Fibroblast of villous mesenchyme (primary cell): ENCODE measurements at regions not wholly inside any gene's neighbourhood (a gene's known extent, or its start where the extent isn't known, plus 50 kb on each side); places are given as distances from the start of the nearest gene placed in this dataset.
A peak's percentile ranks its signal among the peaks of the same experiment; 100 is the strongest.

Source experiments
- DNase-seq: peaks from one replicate; pipeline ENCODE4 v3.0.0-alpha.2; 2010; ENCODE audit warnings: low read depth
- H3K4me3 ChIP-seq: 2 replicates; pipeline ENCODE4 v1.5.1; 2011; ENCODE audit warnings: low read depth, mild to moderate bottlenecking, low read length
- TF ChIP-seq, protein P1 (sequence below): IDR thresholded peaks from 2 replicates; pipeline ENCODE4 v1.5.1; 2012; ENCODE audit warnings: low read depth, mild to moderate bottlenecking, low read length; ENCODE audit not compliant: insufficient read depth

- TF ChIP-seq, protein P1, sequence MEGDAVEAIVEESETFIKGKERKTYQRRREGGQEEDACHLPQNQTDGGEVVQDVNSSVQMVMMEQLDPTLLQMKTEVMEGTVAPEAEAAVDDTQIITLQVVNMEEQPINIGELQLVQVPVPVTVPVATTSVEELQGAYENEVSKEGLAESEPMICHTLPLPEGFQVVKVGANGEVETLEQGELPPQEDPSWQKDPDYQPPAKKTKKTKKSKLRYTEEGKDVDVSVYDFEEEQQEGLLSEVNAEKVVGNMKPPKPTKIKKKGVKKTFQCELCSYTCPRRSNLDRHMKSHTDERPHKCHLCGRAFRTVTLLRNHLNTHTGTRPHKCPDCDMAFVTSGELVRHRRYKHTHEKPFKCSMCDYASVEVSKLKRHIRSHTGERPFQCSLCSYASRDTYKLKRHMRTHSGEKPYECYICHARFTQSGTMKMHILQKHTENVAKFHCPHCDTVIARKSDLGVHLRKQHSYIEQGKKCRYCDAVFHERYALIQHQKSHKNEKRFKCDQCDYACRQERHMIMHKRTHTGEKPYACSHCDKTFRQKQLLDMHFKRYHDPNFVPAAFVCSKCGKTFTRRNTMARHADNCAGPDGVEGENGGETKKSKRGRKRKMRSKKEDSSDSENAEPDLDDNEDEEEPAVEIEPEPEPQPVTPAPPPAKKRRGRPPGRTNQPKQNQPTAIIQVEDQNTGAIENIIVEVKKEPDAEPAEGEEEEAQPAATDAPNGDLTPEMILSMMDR = no peak
- no peak overlapping the region for H3K4me3 ChIP-seq
- no peak for DNase-seq
Observed at GRCh38 chr21:17428484-17428869, 84.4 kb upstream of the CXADR start.

DNA sequence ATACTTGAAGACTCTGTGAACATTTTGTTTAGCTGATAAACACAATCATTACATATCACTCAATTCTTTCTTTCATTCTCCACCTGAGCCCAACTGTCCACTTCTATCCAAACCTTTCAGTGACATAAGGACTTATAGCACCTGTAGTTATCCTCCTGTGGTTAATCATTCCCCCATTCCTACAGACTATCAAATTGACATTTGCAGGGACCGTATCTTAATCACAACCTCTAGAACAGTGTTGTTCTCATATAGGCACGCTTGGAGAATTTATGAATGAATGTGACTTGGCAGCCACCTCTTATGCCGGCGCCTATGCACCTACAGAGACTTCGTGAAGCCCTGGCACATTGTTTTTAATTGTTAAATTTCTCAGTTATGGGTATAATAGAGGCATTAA is 83.9 kb upstream of the CXADR start:
- no peak for DNase-seq
- no peak overlapping the region for H3K4me3 ChIP-seq

DNA sequence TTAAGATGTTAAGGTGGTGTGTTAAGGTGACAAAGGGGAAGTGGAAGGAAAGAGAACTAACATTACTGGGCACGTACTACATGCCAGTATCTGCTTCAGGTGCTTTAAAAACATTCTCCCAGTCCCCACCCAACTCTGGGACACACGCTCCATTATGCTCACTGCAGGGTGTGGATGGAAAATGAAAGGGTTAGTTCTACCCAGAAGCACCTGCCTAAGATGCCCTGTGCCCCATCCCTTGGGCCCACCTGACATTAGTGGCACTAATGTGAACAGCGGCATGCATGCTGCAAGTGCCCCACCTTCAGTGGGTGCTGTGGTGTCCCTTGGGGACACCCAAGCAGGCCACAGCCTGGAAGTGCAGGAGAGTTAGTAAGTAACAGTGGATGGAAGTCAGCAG is 82.9 kb upstream of the CXADR start:
- no peak overlapping the region for H3K4me3 ChIP-seq
- TF ChIP-seq, protein P1 = no peak
- DNase-seq = no peak

More for the DNA sequence above, 83.9 kb upstream of the CXADR start:
- TF ChIP-seq, protein P1 = no peak

- no peak for DNase-seq
- H3K4me3 ChIP-seq = no peak overlapping the region
- TF ChIP-seq, protein P1 = no peak
Observed at GRCh38 chr21:17432732-17433057, 80.1 kb upstream of the CXADR start.

DNA sequence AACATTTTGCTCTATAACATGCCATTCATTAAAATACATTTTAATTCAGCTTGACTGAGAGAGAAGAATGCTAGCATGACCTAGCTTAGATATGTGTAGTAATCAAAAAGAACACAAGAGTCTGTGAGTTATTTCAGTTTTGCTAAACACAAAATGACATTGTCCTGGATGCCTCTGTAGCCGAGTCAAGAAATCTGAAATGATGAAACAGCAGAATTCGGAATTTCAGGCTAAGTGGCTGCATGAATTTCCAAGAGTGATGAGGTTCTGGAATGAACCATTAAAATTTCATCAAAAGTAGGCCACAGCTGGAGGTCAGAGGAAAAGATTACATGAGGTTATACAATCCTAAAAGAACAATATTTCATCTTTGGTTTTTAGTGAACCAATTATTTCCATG is 79.1 kb upstream of the CXADR start:
- H3K4me3 ChIP-seq = no peak overlapping the region
- TF ChIP-seq, protein P1 = no peak
- no peak for DNase-seq

- TF ChIP-seq, protein P1 = no peak
- H3K4me3 ChIP-seq = no peak overlapping the region
- peak; percentile 27 for DNase-seq
Observed at GRCh38 chr21:17435565-17436543, 77.0 kb upstream of the CXADR start.
